Neuronal stem cell (in vitro differentiated cells): ENCODE measurements at regions not wholly inside any gene's neighbourhood (a gene's known extent, or its start where the extent isn't known, plus 50 kb on each side); places are given as distances from the start of the nearest gene placed in this dataset.

ENCODE experiments used
- DNase-seq: peaks from one replicate; pipeline ENCODE4 v3.0.0-alpha.2; 2013; ENCODE audit warnings: low spot score
- H2AFZ ChIP-seq: one replicate; pipeline ENCODE4 v1.6.1; 2013; ENCODE audit warnings: mild to moderate bottlenecking, low read length, inconsistent platforms
- H2AK5ac ChIP-seq: 2 replicates; pipeline ENCODE4 v1.6.1; 2013; ENCODE audit warnings: low read depth, mild to moderate bottlenecking, inconsistent platforms, low read length, moderate library complexity, mixed read lengths
- H2BK120ac ChIP-seq: 2 replicates; pipeline ENCODE4 v1.6.1; 2013; ENCODE audit warnings: low read depth, mild to moderate bottlenecking, inconsistent platforms, low read length, moderate library complexity, mixed read lengths
- H2BK12ac ChIP-seq: one replicate; pipeline ENCODE4 v1.6.1; 2013; ENCODE audit warnings: low read length, inconsistent platforms
- H2BK15ac ChIP-seq: 2 replicates; pipeline ENCODE4 v1.6.1; 2013; ENCODE audit warnings: mild to moderate bottlenecking, low read length, inconsistent platforms, mixed read lengths
- H2BK5ac ChIP-seq: one replicate; pipeline ENCODE4 v1.6.1; 2013; ENCODE audit warnings: inconsistent platforms, mild to moderate bottlenecking, low read length, moderate library complexity
- H3K14ac ChIP-seq: one replicate; pipeline ENCODE4 v1.6.1; 2013; ENCODE audit warnings: low read length, inconsistent platforms
- H3K18ac ChIP-seq: 2 replicates; pipeline ENCODE4 v1.6.1; 2013; ENCODE audit warnings: low read length, inconsistent platforms
- H3K23ac ChIP-seq: 2 replicates; pipeline ENCODE4 v1.6.1; 2013; ENCODE audit warnings: low read depth, mild to moderate bottlenecking, mixed read lengths, low read length, inconsistent platforms; ENCODE audit not compliant: poor library complexity
- H3K27ac ChIP-seq: replicated peaks from 3 replicates; pipeline ENCODE4 v1.5.1; 2013; ENCODE audit warnings: low read length, inconsistent platforms
- H3K27me3 ChIP-seq, 3 experiments: 2 replicates each; pipeline ENCODE4 v1.6.1; 2013; ENCODE audit warnings: low read length in 3 of 3, mild to moderate bottlenecking in 2 of 3, inconsistent platforms in 1 of 3, low read depth in 1 of 3, mixed read lengths in 1 of 3, moderate library complexity in 1 of 3; ENCODE audit not compliant: control insufficient read depth in 3 of 3, insufficient read depth in 3 of 3
- H3K36me3 ChIP-seq, 2 donors: replicated peaks in 1 of 2; 2 replicates each; pipeline ENCODE4 v1.6.1; 2013; ENCODE audit warnings: low read length in 2 of 2; ENCODE audit not compliant: control insufficient read depth in 2 of 2, insufficient read depth in 2 of 2
- H3K4ac ChIP-seq: 2 replicates; pipeline ENCODE4 v1.6.1; 2013; ENCODE audit warnings: inconsistent platforms, mild to moderate bottlenecking, low read length, moderate library complexity
- H3K4me1 ChIP-seq, 2 donors: 1 replicate in 1 of 2; 2 replicates in 1 of 2; pipeline ENCODE4 v1.6.1; 2013; ENCODE audit warnings: low read length in 2 of 2, low read depth in 1 of 2; ENCODE audit not compliant: control insufficient read depth in 2 of 2, insufficient read depth in 1 of 2
- H3K4me2 ChIP-seq: one replicate; pipeline ENCODE4 v1.6.1; 2013; ENCODE audit warnings: mild to moderate bottlenecking, low read length, inconsistent platforms; ENCODE audit not compliant: insufficient read depth, poor library complexity, severe bottlenecking
- H3K4me3 ChIP-seq, 2 donors: 2 replicates each; pipeline ENCODE4 v1.5.1; 2013; ENCODE audit warnings: low read length in 2 of 2, mild to moderate bottlenecking in 2 of 2, inconsistent platforms in 1 of 2, moderate library complexity in 1 of 2
- H3K79me1 ChIP-seq: one replicate; pipeline ENCODE4 v1.6.1; 2013; ENCODE audit warnings: low read depth, mild to moderate bottlenecking, inconsistent platforms, low read length, moderate library complexity
- H3K9ac ChIP-seq: one replicate; pipeline ENCODE4 v1.6.1; 2013; ENCODE audit warnings: mild to moderate bottlenecking, low read depth, low read length, inconsistent platforms; ENCODE audit not compliant: poor library complexity
- H3K9me3 ChIP-seq, 2 donors: replicated peaks in 1 of 2; 2 replicates each; pipeline versions ENCODE3 to v1.6.1; 2013; ENCODE audit warnings: low read length in 2 of 2, mild to moderate bottlenecking in 2 of 2, inconsistent platforms in 1 of 2, low read depth in 1 of 2, mixed read lengths in 1 of 2, moderate library complexity in 1 of 2; ENCODE audit not compliant: control insufficient read depth in 2 of 2, insufficient read depth in 1 of 2
- H4K8ac ChIP-seq: one replicate; pipeline ENCODE4 v1.6.1; 2013; ENCODE audit warnings: low read depth, mild to moderate bottlenecking, inconsistent platforms, low read length, moderate library complexity
- H4K91ac ChIP-seq: one replicate; pipeline ENCODE4 v1.6.1; 2013; ENCODE audit warnings: low read length, low read depth, mild to moderate bottlenecking, inconsistent platforms; ENCODE audit not compliant: poor library complexity
- WGBS, 2 donors: extraction: QIAGEN DNeasy Blood & Tissue Kit; methylation state at CpG; one replicate each; pipeline ENCODE4 v1.1.7; 2013; ENCODE audit warnings: missing lambda C conversion rate in 2 of 2, mixed read lengths in 1 of 2; ENCODE audit not compliant: insufficient read length in 2 of 2, insufficient replicate concordance in 1 of 2; ENCODE audit errors: extremely low coverage in 2 of 2; 5-methylcytosine and 5-hydroxymethylcytosine counted together

- no peak overlapping the region for H2BK120ac ChIP-seq
- H3K27ac ChIP-seq: no peak overlapping the region
- no peak overlapping the region for H2BK15ac ChIP-seq
- peaks cover 0 to 11% (median 0%) of the 10 kb centered on the region in 3 experiments for H3K27me3 ChIP-seq
- DNase-seq: no peak
- H3K4me2 ChIP-seq: no peak overlapping the region
- no peaks in the 10 kb centered on the region for H3K36me3 ChIP-seq
- no peak overlapping the region for H2BK12ac ChIP-seq
- no peaks in the 10 kb centered on the region for H3K79me1 ChIP-seq
- H3K9me3 ChIP-seq: no peaks in the 10 kb centered on the region
- no peak overlapping the region for H2BK5ac ChIP-seq
- WGBS, 2 donors: no CpG with 5 or more reads among the region's 3 CpGs
- no peak overlapping the region for H3K18ac ChIP-seq
- no peak overlapping the region for H3K9ac ChIP-seq
- no peak overlapping the region for H3K4me3 ChIP-seq
- H3K4ac ChIP-seq: no peak overlapping the region
- H2AFZ ChIP-seq: no peak overlapping the region
- peaks cover 0 to 1% of the 10 kb centered on the region in 2 donors for H3K4me1 ChIP-seq
- H4K8ac ChIP-seq: no peak overlapping the region
- H3K23ac ChIP-seq: no peak overlapping the region
- H2AK5ac ChIP-seq: no peak overlapping the region
- no peak overlapping the region for H3K14ac ChIP-seq
- H4K91ac ChIP-seq: no peak overlapping the region
These were observed 144.8 kb upstream of the CPEB2 start for GRCh38 chr4:14857475-14857874.

GRCh38 chr4:14857981-14858380 lies 144.3 kb upstream of the CPEB2 start:
- Histone ChIP-seq H3K79me1 (no peaks in the 10 kb centered on the region), H3K9me3 (no peaks in the 10 kb centered on the region), H3K14ac (no peak overlapping the region), H2BK12ac (no peak overlapping the region), H3K18ac (no peak overlapping the region), H2BK15ac (no peak overlapping the region), H3K23ac (no peak overlapping the region), H3K9ac (no peak overlapping the region), H4K91ac (no peak overlapping the region), H3K4me1 (peaks cover 0 to 1% of the 10 kb centered on the region in 2 donors), H3K27ac (no peak overlapping the region), H3K27me3 (peaks cover 0 to 12% (median 0%) of the 10 kb centered on the region in 3 experiments), H3K4ac (no peak overlapping the region), H3K4me2 (no peak overlapping the region), H2BK120ac (no peak overlapping the region), H2AFZ (no peak overlapping the region), H2BK5ac (no peak overlapping the region), H4K8ac (no peak overlapping the region), H2AK5ac (no peak overlapping the region), H3K4me3 (no peak overlapping the region), H3K36me3 (no peaks in the 10 kb centered on the region)
- no CpG with 5 or more reads among the region's 3 CpGs for whole genome bisulfite sequencing, 2 donors
- DNase-seq: no peak

- peak overlapping the region; percentile 91 for H3K18ac ChIP-seq
- peak overlapping the region; percentile 65 for H2BK15ac ChIP-seq
- H4K8ac ChIP-seq: no peak overlapping the region
- H3K27me3 ChIP-seq: peaks cover 0 to 16% (median 0%) of the 10 kb centered on the region in 3 experiments
- no peak overlapping the region for H3K4me3 ChIP-seq
- H2BK12ac ChIP-seq: no peak overlapping the region
- H3K9me3 ChIP-seq: no peaks in the 10 kb centered on the region
- no peak for DNase-seq
- no peak overlapping the region for H3K4me2 ChIP-seq
- no peak overlapping the region for H3K9ac ChIP-seq
- H3K79me1 ChIP-seq: no peaks in the 10 kb centered on the region
- H3K4me1 ChIP-seq: peaks cover 0 to 18% of the 10 kb centered on the region in 2 donors
- H3K23ac ChIP-seq: no peak overlapping the region
- H2BK120ac ChIP-seq: peak overlapping the region; percentile 23
- no peak overlapping the region for H3K27ac ChIP-seq
- no peak overlapping the region for H2BK5ac ChIP-seq
- no peaks in the 10 kb centered on the region for H3K36me3 ChIP-seq
- H3K14ac ChIP-seq: peak overlapping the region; percentile 58
- WGBS, 2 donors: no CpG with 5 or more reads among the region's 33 CpGs
- H3K4ac ChIP-seq: no peak overlapping the region
- no peak overlapping the region for H2AFZ ChIP-seq
- H2AK5ac ChIP-seq: peak overlapping the region; percentile 74
- no peak overlapping the region for H4K91ac ChIP-seq
These were observed 139.4 kb upstream of the CPEB2 start for GRCh38 chr4:14862891-14863290.

GRCh38 chr4:14863418-14864364 lies 138.6 kb upstream of the CPEB2 start:
- no peak overlapping the region for H3K4me3 ChIP-seq
- no CpG with 5 or more reads among the region's 16 CpGs for WGBS, 2 donors
- no peak overlapping the region for H2BK12ac ChIP-seq
- H3K23ac ChIP-seq: no peak overlapping the region
- no peak overlapping the region for H2BK120ac ChIP-seq
- H3K18ac ChIP-seq: no peak overlapping the region
- H3K4ac ChIP-seq: no peak overlapping the region
- H3K4me2 ChIP-seq: no peak overlapping the region
- H4K91ac ChIP-seq: no peak overlapping the region
- H2BK5ac ChIP-seq: no peak overlapping the region
- H2AFZ ChIP-seq: no peak overlapping the region
- H3K9me3 ChIP-seq: no peaks in the 10 kb centered on the region
- peaks cover 0 to 21% of the 10 kb centered on the region in 2 donors for H3K4me1 ChIP-seq
- no peak overlapping the region for H4K8ac ChIP-seq
- no peak overlapping the region for H2AK5ac ChIP-seq
- H2BK15ac ChIP-seq: no peak overlapping the region
- peaks cover 0 to 16% (median 0%) of the 10 kb centered on the region in 3 experiments for H3K27me3 ChIP-seq
- no peak overlapping the region for H3K9ac ChIP-seq
- H3K27ac ChIP-seq: no peak overlapping the region
- peak; percentile 64 for DNase-seq
- no peak overlapping the region for H3K14ac ChIP-seq
- H3K79me1 ChIP-seq: no peaks in the 10 kb centered on the region
- no peaks in the 10 kb centered on the region for H3K36me3 ChIP-seq
